HUES64 (cell line): ENCODE measurements at regions not wholly inside any gene's neighbourhood (a gene's known extent, or its start where the extent isn't known, plus 50 kb on each side); places are given as distances from the start of the nearest gene placed in this dataset.

ENCODE experiments used
- H3K27ac ChIP-seq: 2 replicates; pipeline ENCODE4 v1.7.0; 2013; ENCODE audit warnings: low read depth, low read length, inconsistent platforms
- H3K27me3 ChIP-seq: 2 replicates; pipeline ENCODE4 v1.6.1; 2013; ENCODE audit warnings: mild to moderate bottlenecking, low read length; ENCODE audit not compliant: insufficient read depth
- H3K36me3 ChIP-seq: 2 replicates; pipeline ENCODE4 v1.6.1; 2013; ENCODE audit warnings: mild to moderate bottlenecking, low read length; ENCODE audit not compliant: insufficient read depth
- H3K4me1 ChIP-seq: 2 replicates; pipeline ENCODE4 v1.6.1; 2013; ENCODE audit warnings: mild to moderate bottlenecking, low read length, moderate library complexity; ENCODE audit not compliant: insufficient read depth
- H3K4me3 ChIP-seq: 2 replicates; pipeline ENCODE4 v1.5.1; 2013; ENCODE audit warnings: mild to moderate bottlenecking, low read length, moderate library complexity
- H3K9ac ChIP-seq: 2 replicates; pipeline ENCODE4 v1.6.1; 2013; ENCODE audit warnings: mild to moderate bottlenecking, low read depth, low read length
- H3K9me3 ChIP-seq: 2 replicates; pipeline ENCODE4 v1.6.1; 2013; ENCODE audit warnings: low read depth, low read length; ENCODE audit not compliant: insufficient read depth
- WGBS: fragments of 150-250, 120-280 bp; methylation state at CpG from one replicate; pipeline ENCODE4 v1.1.7; 2013; ENCODE audit warnings: missing lambda C conversion rate; 5-methylcytosine and 5-hydroxymethylcytosine counted together

- Histone ChIP-seq H3K4me3 (no peak overlapping the region), H3K9ac (no peak overlapping the region), H3K9me3 (no peaks in the 10 kb centered on the region), H3K27me3 (no peaks in the 10 kb centered on the region), H3K36me3 (no peaks in the 10 kb centered on the region), H3K4me1 (no peaks in the 10 kb centered on the region), H3K27ac (no peak overlapping the region)
- WGBS = 88% methylated on average over 24 of the region's 33 CpGs
Measured at GRCh38 chr22:48640890-48641841, 1186.5 kb downstream of the BRD1 start.

GRCh38 chr22:48639896-48640748 is 1187.6 kb downstream of the BRD1 start:
- WGBS = 92% methylated on average over 26 of the region's 26 CpGs
- no peaks in the 10 kb centered on the region for H3K4me1 ChIP-seq
- H3K4me3 ChIP-seq = no peak overlapping the region

GRCh38 chr22:48639021-48639795 is 1188.5 kb downstream of the BRD1 start:
- Histone ChIP-seq H3K9ac (no peak overlapping the region), H3K27ac (no peak overlapping the region), H3K4me1 (no peaks in the 10 kb centered on the region), H3K9me3 (no peaks in the 10 kb centered on the region), H3K27me3 (no peaks in the 10 kb centered on the region), H3K36me3 (no peaks in the 10 kb centered on the region), H3K4me3 (no peak overlapping the region)
- WGBS = 95% methylated on average over 19 of the region's 19 CpGs

More at GRCh38 chr22:48639896-48640748, 1187.6 kb downstream of the BRD1 start:
- Histone ChIP-seq H3K36me3 (no peaks in the 10 kb centered on the region), H3K27ac (no peak overlapping the region), H3K9me3 (no peaks in the 10 kb centered on the region), H3K27me3 (no peaks in the 10 kb centered on the region), H3K9ac (no peak overlapping the region)

- Histone ChIP-seq H3K27me3 (no peaks in the 10 kb centered on the region), H3K27ac (no peak overlapping the region), H3K36me3 (no peaks in the 10 kb centered on the region), H3K4me3 (no peak overlapping the region), H3K9me3 (no peaks in the 10 kb centered on the region), H3K4me1 (no peaks in the 10 kb centered on the region), H3K9ac (no peak overlapping the region)
- 96% methylated on average over 16 of the region's 16 CpGs for whole genome bisulfite sequencing
Measured at GRCh38 chr22:48637231-48637630, 1190.4 kb downstream of the BRD1 start.

- Histone ChIP-seq H3K36me3 (no peaks in the 10 kb centered on the region), H3K4me3 (no peak overlapping the region), H3K9ac (no peak overlapping the region), H3K4me1 (no peaks in the 10 kb centered on the region), H3K27me3 (no peaks in the 10 kb centered on the region), H3K9me3 (no peaks in the 10 kb centered on the region), H3K27ac (no peak overlapping the region)
- 96% methylated on average over 6 of the region's 6 CpGs for WGBS
Measured at GRCh38 chr22:48636746-48637145, 1190.9 kb downstream of the BRD1 start.

GRCh38 chr22:48635816-48636215 is 1191.9 kb downstream of the BRD1 start:
- H3K9me3 ChIP-seq = no peaks in the 10 kb centered on the region
- WGBS = 85% methylated on average over 10 of the region's 10 CpGs
- H3K4me1 ChIP-seq = no peaks in the 10 kb centered on the region
- no peak overlapping the region for H3K4me3 ChIP-seq
- H3K27me3 ChIP-seq = no peaks in the 10 kb centered on the region
- no peaks in the 10 kb centered on the region for H3K36me3 ChIP-seq
- H3K9ac ChIP-seq = no peak overlapping the region
- no peak overlapping the region for H3K27ac ChIP-seq

GRCh38 chr22:48635031-48635430 is 1192.6 kb downstream of the BRD1 start:
- no peak overlapping the region for H3K27ac ChIP-seq
- H3K27me3 ChIP-seq = no peaks in the 10 kb centered on the region
- H3K4me1 ChIP-seq = no peaks in the 10 kb centered on the region
- no peaks in the 10 kb centered on the region for H3K36me3 ChIP-seq
- no peak overlapping the region for H3K9ac ChIP-seq
- H3K4me3 ChIP-seq = no peak overlapping the region
- no peaks in the 10 kb centered on the region for H3K9me3 ChIP-seq
- WGBS = 87% methylated on average over 12 of the region's 12 CpGs

- Histone ChIP-seq H3K4me1 (peaks cover 4% of the 10 kb centered on the region; the same call in 1 of the 2 replicates), H3K27me3 (no peaks in the 10 kb centered on the region), H3K36me3 (no peaks in the 10 kb centered on the region), H3K4me3 (no peak overlapping the region), H3K27ac (no peak overlapping the region), H3K9ac (no peak overlapping the region), H3K9me3 (no peaks in the 10 kb centered on the region)
- WGBS = 85% methylated on average over 9 of the region's 9 CpGs
Measured at GRCh38 chr22:48633996-48634836, 1193.5 kb downstream of the BRD1 start.

- Histone ChIP-seq H3K27me3 (no peaks in the 10 kb centered on the region), H3K36me3 (no peaks in the 10 kb centered on the region), H3K27ac (no peak overlapping the region), H3K4me3 (no peak overlapping the region), H3K4me1 (peaks cover 11% of the 10 kb centered on the region; the same call in 1 of the 2 replicates), H3K9me3 (no peaks in the 10 kb centered on the region), H3K9ac (no peak overlapping the region)
- WGBS = 91% methylated on average over 17 of the region's 17 CpGs
Measured at GRCh38 chr22:48632646-48633246, 1194.9 kb downstream of the BRD1 start.
